ENCODE measurements at regions not wholly inside any gene's neighbourhood (a gene's known extent, or its start where the extent isn't known, plus 50 kb on each side); places are given as distances from the start of the nearest gene placed in this dataset.

DNA sequence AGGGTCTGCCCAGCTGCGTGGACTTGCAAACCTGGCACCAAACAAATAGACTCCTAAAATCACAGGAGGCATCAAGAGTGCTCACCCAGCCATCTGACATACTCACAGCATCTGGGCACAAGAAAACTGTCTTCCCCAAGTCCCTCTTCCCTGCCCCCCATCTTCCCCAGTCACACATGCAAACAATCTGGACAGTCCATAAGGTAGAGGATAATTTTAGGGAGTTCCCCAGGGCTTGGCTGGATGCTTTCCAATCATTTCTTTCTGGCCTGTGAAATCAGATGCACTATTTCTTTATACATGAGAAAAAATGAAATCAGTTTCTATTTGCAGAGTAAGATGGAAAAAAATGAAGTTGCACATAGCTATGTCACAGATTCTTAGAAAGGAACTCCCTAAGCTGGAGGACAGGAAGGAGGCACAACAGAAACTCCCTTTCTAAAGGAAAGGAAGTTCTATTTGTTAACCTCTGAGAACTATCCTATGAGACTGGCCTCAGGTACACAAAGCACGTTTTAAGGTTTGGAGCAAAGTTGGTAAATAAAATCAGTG lies 342.3 kb downstream of the HNRNPD start:
- Histone ChIP-seq H3K27ac (ENCODE audit: low read depth, low read length, poor library complexity, severe bottlenecking) (no peak overlapping the region), H3K4me3 (ENCODE audit: low read depth, low read length, poor library complexity, severe bottlenecking) (no peak overlapping the region), H3K79me2 (ENCODE audit: insufficient read depth, low read length) (no peaks in the 10 kb centered on the region), H3K9me3 (ENCODE audit: low read length) (no peaks in the 10 kb centered on the region), H3K36me3 (ENCODE audit: insufficient read depth, low read length) (no peaks in the 10 kb centered on the region), H3K9ac (ENCODE audit: low read length) (no peak overlapping the region), H4K20me1 (ENCODE audit: insufficient read depth, low read length) (no peaks in the 10 kb centered on the region), H3K4me1 (ENCODE audit: insufficient read depth, low read length, severe bottlenecking) (no peaks in the 10 kb centered on the region), H3K9me2 (ENCODE audit: low read depth, low read length) (no peaks in the 10 kb centered on the region), H3K4me2 (ENCODE audit: low read length) (no peak overlapping the region), H3F3A (ENCODE audit: insufficient read depth, low read length) (no peaks in the 10 kb centered on the region), H2AFZ (ENCODE audit: low read length) (no peak overlapping the region), H3K27me3 (ENCODE audit: insufficient read depth, low read length) (no peaks in the 10 kb centered on the region)
- TF ChIP-seq, protein P1, sequence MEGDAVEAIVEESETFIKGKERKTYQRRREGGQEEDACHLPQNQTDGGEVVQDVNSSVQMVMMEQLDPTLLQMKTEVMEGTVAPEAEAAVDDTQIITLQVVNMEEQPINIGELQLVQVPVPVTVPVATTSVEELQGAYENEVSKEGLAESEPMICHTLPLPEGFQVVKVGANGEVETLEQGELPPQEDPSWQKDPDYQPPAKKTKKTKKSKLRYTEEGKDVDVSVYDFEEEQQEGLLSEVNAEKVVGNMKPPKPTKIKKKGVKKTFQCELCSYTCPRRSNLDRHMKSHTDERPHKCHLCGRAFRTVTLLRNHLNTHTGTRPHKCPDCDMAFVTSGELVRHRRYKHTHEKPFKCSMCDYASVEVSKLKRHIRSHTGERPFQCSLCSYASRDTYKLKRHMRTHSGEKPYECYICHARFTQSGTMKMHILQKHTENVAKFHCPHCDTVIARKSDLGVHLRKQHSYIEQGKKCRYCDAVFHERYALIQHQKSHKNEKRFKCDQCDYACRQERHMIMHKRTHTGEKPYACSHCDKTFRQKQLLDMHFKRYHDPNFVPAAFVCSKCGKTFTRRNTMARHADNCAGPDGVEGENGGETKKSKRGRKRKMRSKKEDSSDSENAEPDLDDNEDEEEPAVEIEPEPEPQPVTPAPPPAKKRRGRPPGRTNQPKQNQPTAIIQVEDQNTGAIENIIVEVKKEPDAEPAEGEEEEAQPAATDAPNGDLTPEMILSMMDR (IDR thresholded peaks at IDR 0.05; ENCODE audit: low read length): no peak
- TF ChIP-seq EZH2 (IDR thresholded peaks at IDR 0.05; ENCODE audit: borderline replicate concordance, low read length): no peak

DNA sequence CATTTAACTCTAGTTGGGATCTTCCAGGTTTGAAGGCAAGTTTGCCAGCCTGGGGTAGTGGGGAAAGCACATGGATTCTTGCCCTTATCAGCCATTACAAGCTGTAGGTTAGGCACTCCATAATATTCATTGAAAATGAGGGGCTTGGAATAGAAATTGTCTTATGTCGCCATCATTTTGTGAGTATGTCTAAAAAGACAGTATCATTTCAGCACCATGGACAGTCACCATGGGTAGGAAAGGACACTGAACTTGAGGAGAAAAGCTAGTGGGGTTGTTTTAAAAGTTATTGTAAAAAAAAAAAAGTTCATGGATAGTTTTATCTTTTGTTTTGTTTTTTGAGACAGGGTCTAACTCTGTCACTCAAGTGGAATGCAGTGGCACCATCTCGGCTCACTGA lies 356.1 kb downstream of the HNRNPD start:
- Histone ChIP-seq H2AFZ (ENCODE audit: low read length) (no peak overlapping the region), H3K4me3 (ENCODE audit: low read depth, low read length, poor library complexity, severe bottlenecking) (no peak overlapping the region), H3K4me2 (ENCODE audit: low read length) (no peak overlapping the region), H3K27ac (ENCODE audit: low read depth, low read length, poor library complexity, severe bottlenecking) (no peak overlapping the region), H3F3A (ENCODE audit: insufficient read depth, low read length) (no peaks in the 10 kb centered on the region), H3K9ac (ENCODE audit: low read length) (no peak overlapping the region), H3K79me2 (ENCODE audit: insufficient read depth, low read length) (no peaks in the 10 kb centered on the region), H4K20me1 (ENCODE audit: insufficient read depth, low read length) (no peaks in the 10 kb centered on the region), H3K9me3 (ENCODE audit: low read length) (no peaks in the 10 kb centered on the region), H3K9me2 (ENCODE audit: low read depth, low read length) (no peaks in the 10 kb centered on the region), H3K36me3 (ENCODE audit: insufficient read depth, low read length) (no peaks in the 10 kb centered on the region), H3K4me1 (ENCODE audit: insufficient read depth, low read length, severe bottlenecking) (no peaks in the 10 kb centered on the region), H3K27me3 (ENCODE audit: insufficient read depth, low read length) (no peaks in the 10 kb centered on the region)
- TF ChIP-seq, protein P1 (IDR thresholded peaks at IDR 0.05; ENCODE audit: low read length): no peak
- TF ChIP-seq EZH2 (IDR thresholded peaks at IDR 0.05; ENCODE audit: borderline replicate concordance, low read length): no peak

DNA sequence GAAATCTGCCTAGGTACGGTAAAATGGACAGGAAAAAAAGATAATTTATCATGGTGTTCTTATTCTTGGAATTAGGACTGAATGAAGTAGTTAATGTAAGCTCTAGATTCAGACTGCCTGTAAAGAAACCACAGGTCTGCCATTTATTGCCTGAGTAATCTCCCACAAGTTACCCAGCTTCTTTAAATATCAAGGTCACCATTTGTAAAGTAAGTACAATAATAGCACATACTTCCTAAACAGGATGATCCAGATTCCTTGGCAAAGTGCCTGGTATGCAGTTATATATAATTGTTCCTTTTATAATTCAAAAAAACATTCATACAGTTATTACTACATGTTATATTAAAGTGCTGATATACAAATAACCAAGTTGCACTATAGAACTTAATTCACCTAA lies 368.6 kb downstream of the HNRNPD start:
- Histone ChIP-seq H3K79me2 (ENCODE audit: insufficient read depth, low read length) (no peaks in the 10 kb centered on the region), H4K20me1 (ENCODE audit: insufficient read depth, low read length) (no peaks in the 10 kb centered on the region), H3K9ac (ENCODE audit: low read length) (no peak overlapping the region), H3K36me3 (ENCODE audit: insufficient read depth, low read length) (no peaks in the 10 kb centered on the region), H3K27me3 (ENCODE audit: insufficient read depth, low read length) (no peaks in the 10 kb centered on the region), H3K4me3 (ENCODE audit: low read depth, low read length, poor library complexity, severe bottlenecking) (no peak overlapping the region), H3K4me2 (ENCODE audit: low read length) (no peak overlapping the region), H3K9me3 (ENCODE audit: low read length) (no peaks in the 10 kb centered on the region), H3K27ac (ENCODE audit: low read depth, low read length, poor library complexity, severe bottlenecking) (no peak overlapping the region), H3K4me1 (ENCODE audit: insufficient read depth, low read length, severe bottlenecking) (no peaks in the 10 kb centered on the region), H3K9me2 (ENCODE audit: low read depth, low read length) (no peaks in the 10 kb centered on the region), H2AFZ (ENCODE audit: low read length) (no peak overlapping the region), H3F3A (ENCODE audit: insufficient read depth, low read length) (no peaks in the 10 kb centered on the region)
- TF ChIP-seq, protein P1 (IDR thresholded peaks at IDR 0.05; ENCODE audit: low read length): no peak
- no peak for TF ChIP-seq EZH2 (IDR thresholded peaks at IDR 0.05; ENCODE audit: borderline replicate concordance, low read length)

Data from OCI-LY1 (cell line).